HepG2 (cell line): ENCODE measurements at regions not wholly inside any gene's neighbourhood (a gene's known extent, or its start where the extent isn't known, plus 50 kb on each side); places are given as distances from the start of the nearest gene placed in this dataset.

Source experiments
- ATAC-seq: fragments of 200-7000 bp; cut with Tn5 transposase; 3 replicates; pipeline ENCODE4 v1.9.1; 2020; ENCODE audit warnings: mild to moderate bottlenecking, moderate library complexity
- BruUV-seq: library from RNA; stranded (reverse); fragments of 400-500 nt; replicated peaks from 2 replicates; lab custom pipeline; 2021; lab: Mats Ljungman, UMichigan
- CTCF ChIA-PET: fragments of 300-600 bp; formaldehyde crosslinking; extraction: SDS; loops from one replicate; lab custom pipeline; 2021; ENCODE audit warnings: low total read pairs, inconsistent platforms, low intra/inter-chr PET ratio; lab: Yijun Ruan, JAX
- POLR2A ChIA-PET: fragments of 350-600 bp; sonication (Branson Sonifier 250); formaldehyde crosslinking; loops from one replicate; lab custom pipeline; 2020; ENCODE audit warnings: antibody characterized with exemption, inconsistent platforms; lab: Yijun Ruan, JAX
- DNase-seq: peaks from one replicate; pipeline ENCODE4 v3.0.0-alpha.2; 2015; ENCODE audit warnings: low spot score
- FAIRE-seq: peaks from 3 replicates; lab custom pipeline; 2011; peaks lifted over from hg19 to GRCh38; lab: Jason Lieb, UNC
- H2AFZ ChIP-seq: one replicate; pipeline ENCODE4 v1.6.1; 2011; ENCODE audit warnings: low read length, inconsistent platforms
- H3K27ac ChIP-seq: fragments of 300-600 bp; 3 replicates; pipeline ENCODE4 v1.8.0; 2011; ENCODE audit warnings: mixed run types, mild to moderate bottlenecking, mixed read lengths, low read length, inconsistent platforms; ENCODE audit not compliant: insufficient read depth; ENCODE audit errors: extremely low read length
- H3K27me3 ChIP-seq, 2 experiments: fragments of 200-600 bp in 1 of 2; 2 replicates in 1 of 2; 3 replicates in 1 of 2; pipeline versions ENCODE4 v1.6.0 to v1.8.0; 2011; ENCODE audit warnings: low read length in 2 of 2, mild to moderate bottlenecking in 2 of 2, moderate library complexity in 2 of 2, inconsistent platforms in 1 of 2; ENCODE audit not compliant: insufficient read depth in 2 of 2, control insufficient read depth in 1 of 2
- H3K36me3 ChIP-seq, 2 experiments: fragments of 200-600 bp in 1 of 2; replicated peaks in 1 of 2; 2 replicates in 1 of 2; 3 replicates in 1 of 2; pipeline versions ENCODE4 v1.5.1 to v1.8.0; 2011; ENCODE audit warnings: low read length in 2 of 2, inconsistent platforms in 1 of 2; ENCODE audit not compliant: insufficient read depth in 2 of 2, control insufficient read depth in 1 of 2
- H3K4me1 ChIP-seq: 2 replicates; pipeline ENCODE4 v1.5.1; 2012; ENCODE audit warnings: low read length, inconsistent platforms; ENCODE audit not compliant: insufficient read depth
- H3K4me2 ChIP-seq: 2 replicates; pipeline ENCODE4 v1.6.0; 2011; ENCODE audit warnings: low read depth, low read length, inconsistent platforms
- H3K4me3 ChIP-seq, 3 experiments: fragments of 200-600 bp in 1 of 3; sonication (generic), shearing (Covaris generic) in 1 of 3; replicated peaks in 1 of 3; 2 replicates each; pipeline ENCODE4 v1.5.1; 2011 to 2016; ENCODE audit warnings: low read length in 3 of 3, inconsistent platforms in 2 of 3, low read depth in 2 of 3, mild to moderate bottlenecking in 2 of 3, control low read depth in 1 of 3, mixed read lengths in 1 of 3; ENCODE audit not compliant: insufficient read depth in 1 of 3
- H3K79me2 ChIP-seq: one replicate; pipeline ENCODE4 v1.6.1; 2011; ENCODE audit warnings: low read length, inconsistent platforms; ENCODE audit not compliant: insufficient read depth
- H3K9ac ChIP-seq: 2 replicates; pipeline ENCODE4 v1.6.0; 2011; ENCODE audit warnings: mild to moderate bottlenecking, low read depth, low read length, inconsistent platforms; ENCODE audit not compliant: insufficient read depth
- H3K9me3 ChIP-seq: 2 replicates; pipeline ENCODE4 v1.5.1; 2012; ENCODE audit warnings: mild to moderate bottlenecking, low read length
- H4K20me1 ChIP-seq: 2 replicates; pipeline ENCODE4 v1.6.0; 2011; ENCODE audit warnings: inconsistent platforms, mild to moderate bottlenecking, low read length, moderate library complexity; ENCODE audit not compliant: insufficient read depth
- ARID5B ChIP-seq: IDR thresholded peaks from 2 replicates; pipeline ENCODE4 v1.4.0; 2020; ENCODE audit warnings: mild to moderate bottlenecking, missing genetic modification reagents
- ESRRA ChIP-seq: sonication (generic); formaldehyde crosslinking; IDR thresholded peaks from 2 replicates; pipeline ENCODE4 v1.5.1; 2020; ENCODE audit warnings: mild to moderate bottlenecking, low read depth, missing genetic modification reagents
- FOXK2 ChIP-seq: fragments of 450-650 bp; IDR thresholded peaks from 2 replicates; pipeline ENCODE4 v1.6.1; 2016
- HNRNPLL ChIP-seq: fragments of 200-400 bp; formaldehyde crosslinking; IDR thresholded peaks from 2 replicates; pipeline ENCODE4 v1.6.1; 2017; ENCODE audit warnings: mild to moderate bottlenecking, low read depth, low read length; ENCODE audit not compliant: poor library complexity, severe bottlenecking
- MAFF ChIP-seq: IDR thresholded peaks from 2 replicates; pipeline ENCODE4 v1.6.1; 2011; ENCODE audit warnings: low read depth, low read length, improper control_type of control experiment
- MAFK ChIP-seq, 2 experiments: IDR thresholded peaks in 1 of 2; conservative IDR thresholded peaks in 1 of 2; 2 replicates each; pipeline ENCODE4 v1.6.1; 2011; ENCODE audit warnings: improper control_type of control experiment in 2 of 2, low read length in 2 of 2
- PRDM15 ChIP-seq: sonication (generic); formaldehyde crosslinking; IDR thresholded peaks from 2 replicates; pipeline ENCODE4 v1.4.0; 2020; ENCODE audit warnings: missing genetic modification reagents
- YEATS4 ChIP-seq: sonication (generic); formaldehyde crosslinking; IDR thresholded peaks from 2 replicates; pipeline ENCODE4 v1.4.0; 2020; ENCODE audit warnings: missing genetic modification reagents, borderline replicate concordance
- ZBTB37 ChIP-seq: sonication (generic); formaldehyde crosslinking; IDR thresholded peaks from 2 replicates; pipeline ENCODE4 v1.4.0; 2020; ENCODE audit warnings: mild to moderate bottlenecking, missing genetic modification reagents
- ZNF232 ChIP-seq: sonication (generic); formaldehyde crosslinking; IDR thresholded peaks from 2 replicates; pipeline ENCODE4 v1.4.0; 2020; ENCODE audit warnings: missing genetic modification reagents, borderline replicate concordance
- ZNF280B ChIP-seq: sonication (generic); formaldehyde crosslinking; IDR thresholded peaks from 2 replicates; pipeline ENCODE4 v1.5.0; 2020; ENCODE audit warnings: missing genetic modification reagents, mild to moderate bottlenecking, borderline replicate concordance
- ZNF768 ChIP-seq: sonication (generic); formaldehyde crosslinking; IDR thresholded peaks from 2 replicates; pipeline ENCODE4 v1.4.0; 2020; ENCODE audit warnings: missing genetic modification reagents
- WGBS: methylation state at CpG from one replicate; pipeline ENCODE4 v1.1.6; 2017; ENCODE audit warnings: low lambda C conversion rate; 5-methylcytosine and 5-hydroxymethylcytosine counted together
- in situ Hi-C: cut with HindIII; loops from 2 replicates; pipeline ENCODE4 v1.10.0; 2017; ENCODE audit warnings: low pct_unique_long_range_greater_than_20kb; ENCODE audit not compliant: extremely low pct_ligation_motif_present
- intact Hi-C: fragments of 100-400 bp; cut with micrococcal nuclease; formaldehyde crosslinking; loops from one replicate; pipeline ENCODE4 v1.10.0; 2022; ENCODE audit not compliant: unreplicated experiment

GRCh38 chr17:36869856-36870719, 67.2 kb upstream of the LHX1 start:
- no TSS peak for BruUV-seq
- ChIA-PET CTCF (no interaction called here), POLR2A (no interaction called here)
- no peaks in the 10 kb centered on the region for H3K4me1 ChIP-seq
- no peak overlapping the region for H3K4me2 ChIP-seq
- no peaks in the 10 kb centered on the region for H3K9me3 ChIP-seq
- no peaks in the 10 kb centered on the region for H3K79me2 ChIP-seq
- H3K36me3 ChIP-seq, result no peaks in the 10 kb centered on the region
- no peak overlapping the region for H3K9ac ChIP-seq
- H3K4me3 ChIP-seq, result no peak overlapping the region
- intact Hi-C loops, result no loop called here
- WGBS, result 37% methylated on average over 6 of the region's 18 CpGs
- H2AFZ ChIP-seq, result no peak overlapping the region
- DNase-seq (no peak), FAIRE-seq (no peak), ATAC-seq (peak; percentile 33; the same call in 1 of the 3 replicates)
- no peak overlapping the region for H3K27ac ChIP-seq
- in situ Hi-C loops, result no loop called here
- H3K27me3 ChIP-seq, result peaks cover 3 to 15% of the 10 kb centered on the region in 2 experiments; a peak in 2 of 5 replicates
- H4K20me1 ChIP-seq, result no peaks in the 10 kb centered on the region
- TF ChIP-seq ARID5B (no peak), HNRNPLL (no peak), MAFF (peak; percentile 14; the same call in 1 of the 2 replicates), MAFK (conservative IDR thresholded peaks at IDR 0.05 in 1 of 2, IDR thresholded peaks at IDR 0.05 in 1 of 2; ENCODE audit: low read length in 2 of 2) (0 out of 4 replicates have a peak, but pooled peaks of 1 of the 2 experiments have one; percentile 1), ZBTB37 (CRISPR knock-in tag) (no peak), ZNF768 (CRISPR knock-in tag) (peak; percentile 98), FOXK2 (no peak), ZNF232 (no peak), PRDM15 (CRISPR knock-in tag) (no peak), ESRRA (CRISPR knock-in tag) (no peak), YEATS4 (CRISPR knock-in tag) (no peak), ZNF280B (CRISPR knock-in tag) (no peak)
